OCI-LY1 (cell line): ENCODE measurements at regions not wholly inside any gene's neighbourhood (a gene's known extent, or its start where the extent isn't known, plus 50 kb on each side); places are given as distances from the start of the nearest gene placed in this dataset.

Source experiments
- H2AFZ ChIP-seq: fragments of 200-600 bp; sonication (generic), shearing (Covaris generic); 2 replicates; pipeline ENCODE4 v1.6.0; 2014; ENCODE audit warnings: antibody characterized with exemption, mild to moderate bottlenecking, low read length
- H3F3A ChIP-seq: fragments of 200-600 bp; sonication (generic), shearing (Covaris generic); 2 replicates; pipeline ENCODE4 v1.6.0; 2014; ENCODE audit warnings: mild to moderate bottlenecking, antibody characterized with exemption, low read length, moderate library complexity; ENCODE audit not compliant: insufficient read depth
- H3K27ac ChIP-seq: fragments of 200-600 bp; sonication (generic); 2 replicates; pipeline ENCODE4 v1.5.1; 2014; ENCODE audit warnings: low read length, mixed run types, mild to moderate bottlenecking, low read depth; ENCODE audit not compliant: poor library complexity, severe bottlenecking
- H3K27me3 ChIP-seq: fragments of 200-600 bp; sonication (generic); 2 replicates; pipeline ENCODE4 v1.6.0; 2014; ENCODE audit warnings: antibody characterized with exemption, mild to moderate bottlenecking, low read length, moderate library complexity; ENCODE audit not compliant: insufficient read depth
- H3K36me3 ChIP-seq: fragments of 200-600 bp; sonication (generic); 2 replicates; pipeline ENCODE4 v1.6.1; 2014; ENCODE audit warnings: mild to moderate bottlenecking, antibody characterized with exemption, low read length, moderate library complexity, mixed read lengths; ENCODE audit not compliant: insufficient read depth
- H3K4me1 ChIP-seq: fragments of 200-600 bp; sonication (generic); 2 replicates; pipeline ENCODE4 v1.5.1; 2014; ENCODE audit warnings: mild to moderate bottlenecking, low read length, moderate library complexity; ENCODE audit not compliant: insufficient read depth, severe bottlenecking
- H3K4me2 ChIP-seq: fragments of 200-600 bp; sonication (generic), shearing (Covaris generic); 2 replicates; pipeline ENCODE4 v1.6.1; 2014; ENCODE audit warnings: low read length
- H3K4me3 ChIP-seq: fragments of 200-600 bp; sonication (generic); 2 replicates; pipeline ENCODE4 v1.5.1; 2014; ENCODE audit warnings: low read length, low read depth, mild to moderate bottlenecking, mixed read lengths; ENCODE audit not compliant: poor library complexity, severe bottlenecking
- H3K79me2 ChIP-seq: fragments of 200-600 bp; shearing (Covaris generic); 2 replicates; pipeline ENCODE4 v1.6.1; 2016; ENCODE audit warnings: mixed run types, low read length, mixed read lengths; ENCODE audit not compliant: insufficient read depth
- H3K9ac ChIP-seq: fragments of 200-600 bp; sonication (generic), shearing (Covaris generic); 2 replicates; pipeline ENCODE4 v1.6.1; 2014; ENCODE audit warnings: mild to moderate bottlenecking, low read length, mixed read lengths
- H3K9me2 ChIP-seq: fragments of 200-600 bp; sonication (generic), shearing (Covaris generic); 2 replicates; pipeline ENCODE4 v1.6.1; 2014; ENCODE audit warnings: low read depth, mild to moderate bottlenecking, low read length, mixed read lengths
- H3K9me3 ChIP-seq: fragments of 200-600 bp; shearing (Covaris generic); 2 replicates; pipeline ENCODE4 v1.6.1; 2014; ENCODE audit warnings: low read length, mixed read lengths
- H4K20me1 ChIP-seq: fragments of 200-600 bp; sonication (generic), shearing (Covaris generic); 2 replicates; pipeline ENCODE4 v1.6.0; 2016; ENCODE audit warnings: mild to moderate bottlenecking, low read length; ENCODE audit not compliant: insufficient read depth
- CTCF ChIP-seq: fragments of 200-600 bp; sonication (generic), shearing (Covaris generic); IDR thresholded peaks from 2 replicates; pipeline ENCODE4 v1.5.1; 2017; ENCODE audit warnings: mild to moderate bottlenecking, antibody characterized with exemption, low read length, moderate library complexity, mixed read lengths
- EZH2 ChIP-seq: fragments of 200-600 bp; sonication (generic), shearing (Covaris generic); IDR thresholded peaks from 2 replicates; pipeline ENCODE4 v1.8.0; 2017; ENCODE audit warnings: borderline replicate concordance, mixed run types, mild to moderate bottlenecking, antibody characterized with exemption, low read length, moderate library complexity, mixed read lengths

- no peaks in the 10 kb centered on the region for H3K4me1 ChIP-seq
- H2AFZ ChIP-seq, result no peak overlapping the region
- no peaks in the 10 kb centered on the region for H3F3A ChIP-seq
- peaks cover 6% of the 10 kb centered on the region for H3K9me3 ChIP-seq
- no peak overlapping the region for H3K9ac ChIP-seq
- no peak for TF ChIP-seq CTCF
- TF ChIP-seq EZH2, result no peak
- H3K27me3 ChIP-seq, result no peaks in the 10 kb centered on the region
- no peaks in the 10 kb centered on the region for H3K79me2 ChIP-seq
- no peak overlapping the region for H3K27ac ChIP-seq
- no peaks in the 10 kb centered on the region; the same call in 1 of the 2 replicates for H3K36me3 ChIP-seq
- no peak overlapping the region for H3K4me3 ChIP-seq
- no peaks in the 10 kb centered on the region for H4K20me1 ChIP-seq
- no peak overlapping the region for H3K4me2 ChIP-seq
- no peaks in the 10 kb centered on the region for H3K9me2 ChIP-seq
Observed at GRCh38 chr22:49506010-49506400, 321.7 kb downstream of the BRD1 start.

- H3K27me3 ChIP-seq, result no peaks in the 10 kb centered on the region
- no peak overlapping the region for H3K27ac ChIP-seq
- no peaks in the 10 kb centered on the region; the same call in 1 of the 2 replicates for H3K36me3 ChIP-seq
- TF ChIP-seq CTCF (no peak), EZH2 (no peak)
- H3K79me2 ChIP-seq, result no peaks in the 10 kb centered on the region
- no peak overlapping the region for H3K9ac ChIP-seq
- H3F3A ChIP-seq, result no peaks in the 10 kb centered on the region
- no peak overlapping the region for H2AFZ ChIP-seq
- H3K9me3 ChIP-seq, result peaks cover under 1% of the 10 kb centered on the region; the same call in 1 of the 2 replicates
- H3K4me1 ChIP-seq, result no peaks in the 10 kb centered on the region
- H3K9me2 ChIP-seq, result no peaks in the 10 kb centered on the region
- no peak overlapping the region for H3K4me2 ChIP-seq
- no peak overlapping the region for H3K4me3 ChIP-seq
- H4K20me1 ChIP-seq, result no peaks in the 10 kb centered on the region
Observed at GRCh38 chr22:49505337-49506009, 322.2 kb downstream of the BRD1 start.

GRCh38 chr22:49503896-49504521, 323.7 kb downstream of the BRD1 start:
- TF ChIP-seq EZH2 (no peak), CTCF (no peak)
- Histone ChIP-seq H3K4me3 (no peak overlapping the region), H4K20me1 (no peaks in the 10 kb centered on the region), H3K27ac (no peak overlapping the region), H3K4me2 (no peak overlapping the region), H3K4me1 (no peaks in the 10 kb centered on the region), H2AFZ (no peak overlapping the region), H3K79me2 (no peaks in the 10 kb centered on the region), H3K9me3 (no peaks in the 10 kb centered on the region), H3K9me2 (no peaks in the 10 kb centered on the region), H3K36me3 (no peaks in the 10 kb centered on the region; the same call in 1 of the 2 replicates), H3F3A (no peaks in the 10 kb centered on the region), H3K27me3 (no peaks in the 10 kb centered on the region), H3K9ac (no peak overlapping the region)
